ENCODE measurements at regions not wholly inside any gene's neighbourhood (a gene's known extent, or its start where the extent isn't known, plus 50 kb on each side); places are given as distances from the start of the nearest gene placed in this dataset.
A peak's percentile ranks its signal among the peaks of the same experiment; 100 is the strongest.

- H3K4me2 ChIP-seq: peak overlapping the region; percentile 83
- H3K4me3 ChIP-seq: no peak overlapping the region
- H3K27me3 ChIP-seq: no peaks in the 10 kb centered on the region
- TF ChIP-seq Cebpa-rat (IDR thresholded peaks at IDR 0.05): no peak
- H4K20me1 ChIP-seq: no peaks in the 10 kb centered on the region
- no peaks in the 10 kb centered on the region for H3K36me3 ChIP-seq
- H3K9me3 ChIP-seq: no peaks in the 10 kb centered on the region
- H3K9ac ChIP-seq: peak overlapping the region; percentile 60; the same call in 1 of the 2 replicates
- peaks cover 61% of the 10 kb centered on the region for H3K4me1 ChIP-seq
- peak overlapping the region; percentile 33; the same call in 1 of the 2 replicates for H3K27ac ChIP-seq
Observed at GRCh38 chr2:120905298-120905697, 169.6 kb downstream of the GLI2 start.

GRCh38 chr2:120905824-120906571 lies 170.3 kb downstream of the GLI2 start:
- H3K4me1 ChIP-seq: peaks cover 68% of the 10 kb centered on the region
- H3K4me3 ChIP-seq: no peak overlapping the region
- no peaks in the 10 kb centered on the region for H3K27me3 ChIP-seq
- no peaks in the 10 kb centered on the region for H4K20me1 ChIP-seq
- no peaks in the 10 kb centered on the region for H3K36me3 ChIP-seq
- H3K27ac ChIP-seq: no peak overlapping the region
- no peaks in the 10 kb centered on the region for H3K9me3 ChIP-seq
- no peak overlapping the region for H3K9ac ChIP-seq
- TF ChIP-seq Cebpa-rat (IDR thresholded peaks at IDR 0.05): no peak
- H3K4me2 ChIP-seq: peak overlapping the region; percentile 83; the same call in 1 of the 2 replicates

GRCh38 chr2:120906914-120907313 lies 171.2 kb downstream of the GLI2 start:
- Histone ChIP-seq H3K36me3 (no peaks in the 10 kb centered on the region), H3K4me3 (no peak overlapping the region), H3K9ac (no peak overlapping the region), H3K4me2 (no peak overlapping the region), H3K27me3 (no peaks in the 10 kb centered on the region), H3K9me3 (no peaks in the 10 kb centered on the region), H3K27ac (no peak overlapping the region), H3K4me1 (peaks cover 70% of the 10 kb centered on the region), H4K20me1 (no peaks in the 10 kb centered on the region)
- no peak for TF ChIP-seq Cebpa-rat (IDR thresholded peaks at IDR 0.05)

GRCh38 chr2:120907822-120908221 lies 172.2 kb downstream of the GLI2 start:
- no peak overlapping the region for H3K4me3 ChIP-seq
- no peak overlapping the region for H3K4me2 ChIP-seq
- H3K4me1 ChIP-seq: peaks cover 66% of the 10 kb centered on the region
- no peaks in the 10 kb centered on the region for H4K20me1 ChIP-seq
- no peaks in the 10 kb centered on the region for H3K9me3 ChIP-seq
- no peak for TF ChIP-seq Cebpa-rat (IDR thresholded peaks at IDR 0.05)
- no peak overlapping the region for H3K27ac ChIP-seq
- no peaks in the 10 kb centered on the region for H3K36me3 ChIP-seq
- no peaks in the 10 kb centered on the region for H3K27me3 ChIP-seq
- H3K9ac ChIP-seq: no peak overlapping the region

GRCh38 chr2:120908314-120908975 lies 172.8 kb downstream of the GLI2 start:
- Histone ChIP-seq H3K9me3 (no peaks in the 10 kb centered on the region), H3K9ac (no peak overlapping the region), H4K20me1 (no peaks in the 10 kb centered on the region), H3K36me3 (no peaks in the 10 kb centered on the region), H3K4me3 (no peak overlapping the region), H3K4me2 (peak overlapping the region; percentile 30; the same call in 1 of the 2 replicates), H3K27me3 (no peaks in the 10 kb centered on the region), H3K27ac (no peak overlapping the region; the same call in 1 of the 2 replicates), H3K4me1 (peaks cover 60% of the 10 kb centered on the region)
- no peak for TF ChIP-seq Cebpa-rat (IDR thresholded peaks at IDR 0.05)

GRCh38 chr2:120909102-120909501 lies 173.4 kb downstream of the GLI2 start:
- H3K4me2 ChIP-seq: peak overlapping the region; percentile 30; the same call in 1 of the 2 replicates
- peak overlapping the region; percentile 18; the same call in 1 of the 2 replicates for H3K27ac ChIP-seq
- no peak overlapping the region for H3K9ac ChIP-seq
- TF ChIP-seq Cebpa-rat (IDR thresholded peaks at IDR 0.05): no peak
- H3K36me3 ChIP-seq: no peaks in the 10 kb centered on the region
- H4K20me1 ChIP-seq: no peaks in the 10 kb centered on the region
- no peak overlapping the region for H3K4me3 ChIP-seq
- H3K4me1 ChIP-seq: peaks cover 54% of the 10 kb centered on the region
- H3K9me3 ChIP-seq: no peaks in the 10 kb centered on the region
- no peaks in the 10 kb centered on the region for H3K27me3 ChIP-seq

- H3K27ac ChIP-seq: peak overlapping the region; percentile 13; the same call in 1 of the 2 replicates
- peak overlapping the region; percentile 59 for H3K4me2 ChIP-seq
- H3K27me3 ChIP-seq: no peaks in the 10 kb centered on the region
- TF ChIP-seq Cebpa-rat (IDR thresholded peaks at IDR 0.05): no peak
- H3K4me1 ChIP-seq: peaks cover 43% of the 10 kb centered on the region
- no peaks in the 10 kb centered on the region for H4K20me1 ChIP-seq
- no peak overlapping the region for H3K4me3 ChIP-seq
- no peaks in the 10 kb centered on the region for H3K36me3 ChIP-seq
- H3K9me3 ChIP-seq: no peaks in the 10 kb centered on the region
- H3K9ac ChIP-seq: no peak overlapping the region
Observed at GRCh38 chr2:120910164-120910563, 174.5 kb downstream of the GLI2 start.

GRCh38 chr2:120910956-120911951 lies 175.6 kb downstream of the GLI2 start:
- no peak overlapping the region for H3K27ac ChIP-seq
- peaks cover 34% of the 10 kb centered on the region for H3K4me1 ChIP-seq
- peak overlapping the region; percentile 59; the same call in 1 of the 2 replicates for H3K4me2 ChIP-seq
- H3K4me3 ChIP-seq: no peak overlapping the region
- no peak overlapping the region for H3K9ac ChIP-seq
- H3K36me3 ChIP-seq: no peaks in the 10 kb centered on the region
- no peaks in the 10 kb centered on the region for H3K9me3 ChIP-seq
- no peak for TF ChIP-seq Cebpa-rat (IDR thresholded peaks at IDR 0.05)
- no peaks in the 10 kb centered on the region for H4K20me1 ChIP-seq
- H3K27me3 ChIP-seq: no peaks in the 10 kb centered on the region
